ENCODE measurements at regions not wholly inside any gene's neighbourhood (a gene's known extent, or its start where the extent isn't known, plus 50 kb on each side); places are given as distances from the start of the nearest gene placed in this dataset.

DNA sequence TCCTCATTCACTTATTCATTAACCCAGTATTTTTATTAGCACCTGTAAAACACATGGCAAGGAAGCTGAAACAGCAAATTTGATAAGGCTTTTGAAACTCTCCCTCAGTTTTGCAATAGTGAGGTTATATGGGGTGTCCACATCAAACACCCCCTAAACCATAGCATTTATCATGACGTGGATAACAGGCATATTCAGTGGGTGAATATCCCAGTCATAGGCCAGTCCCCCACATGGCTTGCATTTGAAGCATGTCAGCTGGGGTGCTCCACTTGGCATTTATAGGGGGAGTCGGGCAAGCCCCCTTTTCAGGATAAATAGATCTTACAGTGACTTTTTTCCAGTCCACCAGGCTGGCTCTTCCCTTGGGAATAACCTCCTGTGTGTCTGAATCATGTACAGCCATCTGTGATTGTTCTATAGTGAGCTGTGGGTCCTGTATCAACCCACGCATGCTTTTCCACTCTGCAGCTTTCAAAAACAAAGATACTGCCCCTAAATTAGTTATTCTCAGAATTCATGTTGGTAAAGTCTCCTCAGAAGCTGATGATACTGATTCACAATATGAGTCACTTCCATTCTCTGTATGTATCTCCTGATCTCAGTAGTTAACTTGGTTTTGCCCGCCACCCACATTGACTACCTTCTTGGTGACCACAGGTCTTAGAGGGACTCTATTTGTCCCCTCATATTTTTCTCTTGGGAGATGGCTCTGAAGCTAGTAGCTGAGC lies 84.4 kb upstream of the SPIN1 start:
- TF ChIP-seq, protein P1, sequence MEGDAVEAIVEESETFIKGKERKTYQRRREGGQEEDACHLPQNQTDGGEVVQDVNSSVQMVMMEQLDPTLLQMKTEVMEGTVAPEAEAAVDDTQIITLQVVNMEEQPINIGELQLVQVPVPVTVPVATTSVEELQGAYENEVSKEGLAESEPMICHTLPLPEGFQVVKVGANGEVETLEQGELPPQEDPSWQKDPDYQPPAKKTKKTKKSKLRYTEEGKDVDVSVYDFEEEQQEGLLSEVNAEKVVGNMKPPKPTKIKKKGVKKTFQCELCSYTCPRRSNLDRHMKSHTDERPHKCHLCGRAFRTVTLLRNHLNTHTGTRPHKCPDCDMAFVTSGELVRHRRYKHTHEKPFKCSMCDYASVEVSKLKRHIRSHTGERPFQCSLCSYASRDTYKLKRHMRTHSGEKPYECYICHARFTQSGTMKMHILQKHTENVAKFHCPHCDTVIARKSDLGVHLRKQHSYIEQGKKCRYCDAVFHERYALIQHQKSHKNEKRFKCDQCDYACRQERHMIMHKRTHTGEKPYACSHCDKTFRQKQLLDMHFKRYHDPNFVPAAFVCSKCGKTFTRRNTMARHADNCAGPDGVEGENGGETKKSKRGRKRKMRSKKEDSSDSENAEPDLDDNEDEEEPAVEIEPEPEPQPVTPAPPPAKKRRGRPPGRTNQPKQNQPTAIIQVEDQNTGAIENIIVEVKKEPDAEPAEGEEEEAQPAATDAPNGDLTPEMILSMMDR (tag by site-specific recombination; IDR thresholded peaks at IDR 0.05) = no peak
- TF ChIP-seq TCF7L2 (IDR thresholded peaks at IDR 0.05; ENCODE audit: borderline replicate concordance, low read depth, low read length) (no peak), ZNF416 (tag by site-specific recombination; IDR thresholded peaks at IDR 0.05) (no peak), ZNF24 (tag by site-specific recombination; IDR thresholded peaks at IDR 0.05) (no peak), ZBTB21 (tag by site-specific recombination; IDR thresholded peaks at IDR 0.05) (no peak), ZNF707 (tag by site-specific recombination; IDR thresholded peaks at IDR 0.05) (no peak)

All from HEK293 (cell line).